Nephron progenitor cell (in vitro differentiated cells): ENCODE measurements at regions not wholly inside any gene's neighbourhood (a gene's known extent, or its start where the extent isn't known, plus 50 kb on each side); places are given as distances from the start of the nearest gene placed in this dataset.

Experiments
- DNase-seq: peaks from one replicate; pipeline ENCODE4 v3.0.0; 2021
- H3K27ac Mint-ChIP-seq: 2 replicates; pipeline ENCODE4 v1.8.0; 2021; ENCODE audit warnings: mild to moderate bottlenecking, moderate library complexity, mixed read lengths
- H3K27me3 Mint-ChIP-seq: 2 replicates; pipeline ENCODE4 v1.8.0; 2021; ENCODE audit warnings: mild to moderate bottlenecking, low read depth, mixed read lengths; ENCODE audit not compliant: poor library complexity
- H3K36me3 Mint-ChIP-seq: 2 replicates; pipeline ENCODE4 v1.8.0; 2021; ENCODE audit warnings: low read depth, mixed read lengths
- H3K4me1 Mint-ChIP-seq: 2 replicates; pipeline ENCODE4 v1.8.0; 2021; ENCODE audit warnings: mixed read lengths
- H3K4me3 Mint-ChIP-seq: 2 replicates; pipeline ENCODE4 v1.8.0; 2021; ENCODE audit warnings: mild to moderate bottlenecking, moderate library complexity, mixed read lengths
- H3K9me3 Mint-ChIP-seq: 2 replicates; pipeline ENCODE4 v1.8.0; 2021; ENCODE audit warnings: mild to moderate bottlenecking, moderate library complexity, mixed read lengths
- CTCF ChIP-seq: fragments of 200-600 bp; sonication (generic); IDR thresholded peaks from 2 replicates; pipeline ENCODE4 v1.5.0; 2021; ENCODE audit warnings: antibody characterized with exemption

- Mint-ChIP-seq H3K4me1 (no peaks in the 10 kb centered on the region), H3K27me3 (no peaks in the 10 kb centered on the region), H3K36me3 (peaks cover 5% of the 10 kb centered on the region), H3K27ac (no peak overlapping the region), H3K4me3 (no peak overlapping the region), H3K9me3 (peaks cover 23% of the 10 kb centered on the region)
- no peak for TF ChIP-seq CTCF
- no peak for DNase-seq
Observed at GRCh38 chr1:238324211-238324864, 433.6 kb upstream of the ZP4 start.

GRCh38 chr1:238323490-238323889 lies 432.8 kb upstream of the ZP4 start:
- Mint-ChIP-seq H3K27me3 (no peaks in the 10 kb centered on the region), H3K36me3 (peaks cover 5% of the 10 kb centered on the region), H3K4me3 (no peak overlapping the region), H3K9me3 (peaks cover 21% of the 10 kb centered on the region), H3K4me1 (no peaks in the 10 kb centered on the region), H3K27ac (no peak overlapping the region)
- no peak for DNase-seq
- TF ChIP-seq CTCF, result no peak

- no peak for DNase-seq
- H3K4me3 Mint-ChIP-seq, result no peak overlapping the region
- no peaks in the 10 kb centered on the region for H3K4me1 Mint-ChIP-seq
- H3K27ac Mint-ChIP-seq, result no peak overlapping the region
- H3K27me3 Mint-ChIP-seq, result peaks cover 5% of the 10 kb centered on the region
- H3K9me3 Mint-ChIP-seq, result peaks cover 3% of the 10 kb centered on the region
- no peak for TF ChIP-seq CTCF
- H3K36me3 Mint-ChIP-seq, result no peaks in the 10 kb centered on the region
Observed at GRCh38 chr1:238319957-238320356, 429.2 kb upstream of the ZP4 start.

GRCh38 chr1:238318294-238319110 lies 427.8 kb upstream of the ZP4 start:
- peaks cover 3% of the 10 kb centered on the region for H3K9me3 Mint-ChIP-seq
- no peak overlapping the region for H3K4me3 Mint-ChIP-seq
- H3K36me3 Mint-ChIP-seq, result no peaks in the 10 kb centered on the region
- TF ChIP-seq CTCF, result no peak
- no peak for DNase-seq
- peaks cover 5% of the 10 kb centered on the region for H3K27me3 Mint-ChIP-seq
- H3K27ac Mint-ChIP-seq, result no peak overlapping the region
- no peaks in the 10 kb centered on the region for H3K4me1 Mint-ChIP-seq

GRCh38 chr1:238312969-238313368 lies 422.2 kb upstream of the ZP4 start:
- DNase-seq, result no peak
- no peak for TF ChIP-seq CTCF
- Mint-ChIP-seq H3K4me1 (no peaks in the 10 kb centered on the region), H3K4me3 (no peak overlapping the region), H3K27me3 (peaks cover 4% of the 10 kb centered on the region), H3K9me3 (no peaks in the 10 kb centered on the region), H3K36me3 (no peaks in the 10 kb centered on the region), H3K27ac (no peak overlapping the region)

- Mint-ChIP-seq H3K9me3 (no peaks in the 10 kb centered on the region), H3K27me3 (no peaks in the 10 kb centered on the region), H3K27ac (no peak overlapping the region), H3K4me1 (no peaks in the 10 kb centered on the region), H3K4me3 (no peak overlapping the region), H3K36me3 (no peaks in the 10 kb centered on the region)
- no peak for DNase-seq
- TF ChIP-seq CTCF, result no peak
Observed at GRCh38 chr1:238306411-238306810, 415.7 kb upstream of the ZP4 start.
